CD4-positive, alpha-beta T cell treated with Interleukin-15 for 4 hours (primary cell): ENCODE measurements at regions not wholly inside any gene's neighbourhood (a gene's known extent, or its start where the extent isn't known, plus 50 kb on each side); places are given as distances from the start of the nearest gene placed in this dataset.
"Not testable (repeated sequence)": the region's sequence is repeated elsewhere in the genome, so short reads cannot be mapped to it uniquely, and the experiment has no call there.

Source experiments
- DNase-seq: peaks from one replicate; pipeline ENCODE4 v3.0.0-alpha.2; 2020; ENCODE audit warnings: low spot score

- no peak for DNase-seq
Measured at GRCh38 chr5:174489920-174490597, 234.3 kb upstream of the MSX2 start.

DNA sequence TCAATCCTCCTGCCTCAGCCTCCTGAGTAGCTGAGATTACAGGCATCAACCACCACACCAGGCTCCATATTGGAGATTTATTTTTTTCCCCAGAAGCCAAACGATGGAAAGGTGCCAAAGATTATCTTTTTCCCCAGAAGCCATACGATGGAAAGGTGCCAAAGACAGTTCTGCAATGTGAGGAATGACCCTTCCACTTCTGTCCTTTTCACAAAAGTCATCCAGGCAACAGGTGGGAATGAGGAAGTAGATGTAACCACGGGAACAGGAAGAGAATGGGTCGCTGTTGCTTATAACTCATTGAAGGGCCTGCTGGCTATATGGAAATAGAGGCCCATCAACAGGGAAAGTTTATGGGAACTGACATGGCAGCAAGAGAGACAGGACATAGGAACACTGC is 233.7 kb upstream of the MSX2 start:
- no peak for DNase-seq

- no peak for DNase-seq
Measured at GRCh38 chr5:174491265-174491664, 233.1 kb upstream of the MSX2 start.

DNA sequence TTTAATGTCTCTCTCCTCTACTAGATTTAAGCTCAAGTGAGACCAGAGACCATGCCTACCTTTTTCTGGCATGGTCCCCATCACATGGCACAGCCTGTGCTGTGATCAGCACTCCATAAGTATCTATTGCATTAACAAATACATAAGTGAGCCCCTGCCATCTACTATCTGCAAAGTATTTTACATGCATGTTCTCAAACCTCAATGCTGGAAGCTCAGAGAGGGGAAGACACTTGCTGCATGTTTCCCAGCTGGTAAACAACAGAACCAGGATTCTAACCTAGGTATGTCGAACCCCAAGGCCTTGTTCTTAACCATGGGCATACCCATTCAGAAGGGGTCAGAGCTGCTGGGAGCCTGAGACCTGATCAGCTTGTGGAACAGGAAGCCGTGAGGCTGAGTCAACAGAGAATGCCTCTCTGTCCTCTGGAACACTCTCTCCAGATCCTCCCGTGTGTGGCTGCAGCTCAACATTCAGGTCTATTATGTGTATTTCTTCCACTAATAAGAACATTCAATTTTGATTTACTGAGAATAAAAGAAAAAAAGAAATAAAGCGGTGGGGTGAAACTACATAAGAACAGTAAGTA is 232.5 kb upstream of the MSX2 start:
- no peak for DNase-seq

GRCh38 chr5:174493530-174493929 is 230.9 kb upstream of the MSX2 start:
- no peak for DNase-seq

GRCh38 chr5:174497939-174498338 is 226.4 kb upstream of the MSX2 start:
- DNase-seq = not testable (repeated sequence)

DNA sequence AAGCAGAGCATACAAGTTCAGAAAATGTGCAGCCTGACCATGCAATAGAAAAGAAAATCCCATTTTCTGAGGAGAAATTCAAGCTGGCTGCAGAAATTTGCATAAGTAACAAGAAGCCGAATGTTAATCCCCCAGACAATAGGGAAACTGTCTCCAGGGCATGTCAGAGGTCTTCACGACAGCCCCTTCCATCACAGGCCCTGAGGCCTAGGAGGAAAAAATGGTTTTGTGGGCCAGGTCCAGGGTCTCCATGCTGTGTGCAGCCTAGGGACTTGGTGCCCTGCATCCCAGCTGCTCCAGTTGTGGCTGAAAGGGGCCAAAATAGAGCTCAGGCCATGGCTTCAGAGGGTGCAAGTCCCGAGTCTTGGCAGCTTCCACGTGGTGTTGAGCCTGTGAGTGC is 225.8 kb upstream of the MSX2 start:
- DNase-seq = not testable (repeated sequence)

DNA sequence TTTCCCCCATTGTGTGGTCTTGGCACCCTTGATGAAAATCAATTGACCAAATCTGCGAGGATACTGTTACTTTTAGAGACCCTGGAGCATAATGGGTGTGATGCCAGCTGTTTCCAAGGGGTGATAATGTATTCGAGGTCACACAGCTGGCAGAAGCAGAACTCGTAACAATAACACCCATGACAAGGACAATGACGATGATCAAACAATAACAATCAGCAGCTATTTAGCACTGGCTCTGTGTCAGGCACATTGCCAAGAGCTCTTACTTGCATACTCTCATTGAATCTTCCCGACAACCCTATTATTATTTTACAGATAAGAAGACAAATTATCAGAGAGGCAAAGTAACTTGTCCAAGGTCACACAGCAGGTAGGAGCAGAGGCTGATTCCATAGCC is 223.7 kb upstream of the MSX2 start:
- DNase-seq = no peak

DNA sequence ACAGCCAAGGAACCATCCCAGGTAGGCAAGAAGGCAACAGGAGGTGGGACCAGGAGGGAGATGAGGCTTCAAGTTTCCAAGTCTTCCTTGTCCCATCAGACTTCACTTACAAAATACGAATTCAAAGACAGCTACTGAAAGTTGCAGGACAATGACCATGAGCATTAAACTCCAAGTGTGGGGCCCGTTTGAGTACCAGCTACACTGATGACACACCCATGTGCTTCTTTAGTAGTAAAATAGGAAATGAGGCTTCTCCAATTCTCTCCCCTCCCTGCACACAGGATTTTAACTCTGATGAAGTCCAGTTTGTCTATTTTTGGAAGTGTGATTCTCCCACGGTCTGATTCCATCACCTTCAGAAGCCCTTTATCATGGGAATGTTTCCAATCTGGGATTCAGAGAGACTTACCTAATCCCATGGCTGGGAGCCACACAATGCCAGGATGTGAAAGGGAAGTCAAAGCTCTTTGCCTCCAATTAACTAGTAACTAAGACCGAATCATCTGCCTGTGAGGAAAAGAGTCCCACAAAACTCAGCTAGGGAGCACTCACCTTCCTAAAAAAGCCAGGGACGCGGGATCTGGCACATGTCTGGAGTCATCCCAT is 222.8 kb upstream of the MSX2 start:
- no peak for DNase-seq

- no peak for DNase-seq
Measured at GRCh38 chr5:174503086-174503460, 221.3 kb upstream of the MSX2 start.

GRCh38 chr5:174503461-174504265 is 220.7 kb upstream of the MSX2 start:
- DNase-seq = no peak

GRCh38 chr5:174504266-174504726 is 220.1 kb upstream of the MSX2 start:
- DNase-seq = no peak

GRCh38 chr5:174505621-174506020 is 218.8 kb upstream of the MSX2 start:
- DNase-seq = no peak

GRCh38 chr5:174510782-174511453 is 213.5 kb upstream of the MSX2 start:
- DNase-seq = not testable (repeated sequence)

DNA sequence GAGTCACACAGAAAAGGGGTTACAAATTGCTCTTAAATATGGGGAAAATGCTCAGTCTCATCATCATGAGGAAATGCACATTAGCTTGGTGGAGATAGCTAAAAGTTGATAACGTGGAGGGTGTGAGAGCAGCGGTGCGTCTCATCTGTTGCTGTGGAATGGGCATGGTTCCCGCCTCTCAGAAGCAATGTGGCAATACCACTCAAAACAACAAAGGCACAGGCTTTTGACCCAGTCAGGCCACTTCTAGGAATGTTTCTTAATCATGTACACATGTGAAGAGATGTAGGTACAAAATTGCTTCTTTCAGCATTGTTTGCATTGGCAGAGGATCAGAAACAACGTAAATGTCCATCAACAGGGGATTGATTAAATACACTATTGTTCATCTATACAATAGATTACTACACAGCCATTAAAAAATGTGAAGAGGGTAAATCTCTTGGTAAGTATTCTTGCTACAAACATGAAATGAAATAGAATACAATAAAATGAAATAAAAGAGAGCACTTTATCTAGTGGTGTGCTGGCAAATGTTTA is 212.6 kb upstream of the MSX2 start:
- no peak for DNase-seq

GRCh38 chr5:174514325-174514724 is 210.1 kb upstream of the MSX2 start:
- DNase-seq = no peak

GRCh38 chr5:174514983-174515394 is 209.4 kb upstream of the MSX2 start:
- no peak for DNase-seq

GRCh38 chr5:174516741-174517140 is 207.6 kb upstream of the MSX2 start:
- DNase-seq = no peak

DNA sequence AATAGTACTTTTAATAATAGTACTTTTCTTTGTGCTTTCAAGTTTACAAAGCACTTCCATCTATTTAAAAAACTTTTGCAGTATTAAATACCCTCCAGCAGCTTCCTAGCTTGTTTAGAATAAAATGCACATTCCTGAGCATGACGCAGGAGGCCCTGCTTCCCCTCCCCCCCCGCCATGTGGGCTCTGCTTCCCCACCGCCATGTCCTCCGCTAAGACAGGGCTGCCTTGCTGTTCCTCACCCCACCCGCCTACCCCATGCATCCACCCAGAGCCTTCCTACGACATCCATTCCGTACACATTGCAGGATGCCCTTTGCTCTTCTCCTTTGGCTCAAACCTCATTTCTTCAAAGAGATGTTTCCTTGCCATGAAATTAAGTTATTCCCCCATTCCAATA is 205.9 kb upstream of the MSX2 start:
- DNase-seq = no peak

- no peak for DNase-seq
Measured at GRCh38 chr5:174520420-174521396, 203.7 kb upstream of the MSX2 start.

DNA sequence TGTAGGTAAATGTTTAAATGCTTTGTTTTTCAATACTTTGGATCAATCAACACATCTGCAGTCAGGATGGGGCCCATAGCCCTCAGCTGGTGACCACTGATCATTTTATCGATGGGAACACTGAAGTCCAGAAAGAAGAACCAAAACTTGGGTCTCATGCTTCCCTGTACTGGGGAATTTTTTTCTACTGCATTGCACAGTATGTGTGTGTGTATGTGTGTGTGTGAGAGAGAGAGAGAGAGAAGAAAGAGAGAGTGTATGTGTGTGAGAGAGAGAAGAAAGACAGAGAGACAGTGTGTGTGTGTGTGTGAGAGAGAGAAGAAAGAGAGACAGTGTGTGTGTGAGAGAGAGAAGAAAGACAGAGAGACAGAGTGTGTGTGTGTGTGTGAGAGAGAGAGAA is 202.9 kb upstream of the MSX2 start:
- DNase-seq = no peak
